ENCODE measurements at regions not wholly inside any gene's neighbourhood (a gene's known extent, or its start where the extent isn't known, plus 50 kb on each side); places are given as distances from the start of the nearest gene placed in this dataset.

DNA sequence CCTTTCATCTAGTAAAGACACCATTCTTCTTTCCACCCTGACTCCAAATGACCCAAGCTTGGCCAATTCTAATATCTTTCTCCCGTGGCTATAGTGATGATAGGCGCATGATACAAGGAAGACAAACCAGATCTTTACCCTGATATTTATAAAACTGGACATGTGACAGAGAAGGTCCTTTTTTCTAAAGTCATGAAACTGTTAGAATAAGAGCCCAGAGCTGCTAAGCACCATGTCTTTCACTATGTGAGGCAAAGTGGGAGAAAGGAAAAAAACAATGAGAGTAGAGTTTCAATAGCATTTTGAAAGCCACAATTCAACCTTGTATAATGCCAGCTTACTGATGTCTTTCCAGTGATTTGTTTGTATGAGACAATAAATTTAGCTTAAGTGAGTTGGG is 212.4 kb downstream of the RASSF9 start:
- TF ChIP-seq, protein P1, sequence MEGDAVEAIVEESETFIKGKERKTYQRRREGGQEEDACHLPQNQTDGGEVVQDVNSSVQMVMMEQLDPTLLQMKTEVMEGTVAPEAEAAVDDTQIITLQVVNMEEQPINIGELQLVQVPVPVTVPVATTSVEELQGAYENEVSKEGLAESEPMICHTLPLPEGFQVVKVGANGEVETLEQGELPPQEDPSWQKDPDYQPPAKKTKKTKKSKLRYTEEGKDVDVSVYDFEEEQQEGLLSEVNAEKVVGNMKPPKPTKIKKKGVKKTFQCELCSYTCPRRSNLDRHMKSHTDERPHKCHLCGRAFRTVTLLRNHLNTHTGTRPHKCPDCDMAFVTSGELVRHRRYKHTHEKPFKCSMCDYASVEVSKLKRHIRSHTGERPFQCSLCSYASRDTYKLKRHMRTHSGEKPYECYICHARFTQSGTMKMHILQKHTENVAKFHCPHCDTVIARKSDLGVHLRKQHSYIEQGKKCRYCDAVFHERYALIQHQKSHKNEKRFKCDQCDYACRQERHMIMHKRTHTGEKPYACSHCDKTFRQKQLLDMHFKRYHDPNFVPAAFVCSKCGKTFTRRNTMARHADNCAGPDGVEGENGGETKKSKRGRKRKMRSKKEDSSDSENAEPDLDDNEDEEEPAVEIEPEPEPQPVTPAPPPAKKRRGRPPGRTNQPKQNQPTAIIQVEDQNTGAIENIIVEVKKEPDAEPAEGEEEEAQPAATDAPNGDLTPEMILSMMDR (IDR thresholded peaks at IDR 0.05; ENCODE audit: control extremely low read depth in 1 of 3, insufficient read depth in 1 of 3, low read depth in 1 of 3, low read length in 3 of 3) = no peak
- TF ChIP-seq SIN3A (conservative IDR thresholded peaks at IDR 0.05 in 1 of 2, IDR thresholded peaks at IDR 0.05 in 1 of 2; ENCODE audit: low read depth in 1 of 2, low read length in 2 of 2) (no peak), POLR2AphosphoS5 (IDR thresholded peaks at IDR 0.05; ENCODE audit: low read depth, low read length) (no peak), EZH2 (IDR thresholded peaks at IDR 0.05; ENCODE audit: low read depth, low read length, severe bottlenecking) (no peak)
